HG03025 (cell line): ENCODE measurements at regions not wholly inside any gene's neighbourhood (a gene's known extent, or its start where the extent isn't known, plus 50 kb on each side); places are given as distances from the start of the nearest gene placed in this dataset.

ENCODE experiments used
- ATAC-seq: cut with Tn5 transposase; IDR thresholded peaks from one replicate; pipeline ENCODE4 v1.9.1; 2021; ENCODE audit warnings: mild to moderate bottlenecking, moderate library complexity; ENCODE audit not compliant: unreplicated experiment, low FRiP score

GRCh38 chr2:39532933-39533332 is 95.8 kb upstream of the MAP4K3 start:
- ATAC-seq, result no peak

- ATAC-seq, result no peak
Observed at GRCh38 chr2:39534095-39534711, 97.1 kb upstream of the MAP4K3 start.

GRCh38 chr2:39535636-39536185 is 98.6 kb upstream of the MAP4K3 start:
- ATAC-seq, result no peak

- no peak for ATAC-seq
Observed at GRCh38 chr2:39537150-39537549, 100.1 kb upstream of the MAP4K3 start.

GRCh38 chr2:39538718-39539117 is 101.6 kb upstream of the MAP4K3 start:
- ATAC-seq, result no peak

- ATAC-seq, result no peak
Observed at GRCh38 chr2:39540414-39540813, 103.3 kb upstream of the MAP4K3 start.

- no peak for ATAC-seq
Observed at GRCh38 chr2:39541011-39541930, 104.2 kb upstream of the MAP4K3 start.

GRCh38 chr2:39542523-39542922 is 105.4 kb upstream of the MAP4K3 start:
- no peak for ATAC-seq

- no peak for ATAC-seq
Observed at GRCh38 chr2:39545957-39546356, 108.9 kb upstream of the MAP4K3 start.

- ATAC-seq, result no peak
Observed at GRCh38 chr2:39546409-39546808, 109.3 kb upstream of the MAP4K3 start.

GRCh38 chr2:39546937-39547336 is 109.9 kb upstream of the MAP4K3 start:
- no peak for ATAC-seq

GRCh38 chr2:39547811-39548719 is 111.0 kb upstream of the MAP4K3 start:
- ATAC-seq, result no peak

GRCh38 chr2:39549000-39549399 is 111.9 kb upstream of the MAP4K3 start:
- no peak for ATAC-seq

GRCh38 chr2:39549718-39550464 is 112.8 kb upstream of the MAP4K3 start:
- ATAC-seq, result no peak

GRCh38 chr2:39550701-39551285 is 113.7 kb upstream of the MAP4K3 start:
- ATAC-seq, result no peak

GRCh38 chr2:39558906-39559305 is 106.8 kb upstream of the TMEM178A start:
- ATAC-seq, result no peak

- ATAC-seq, result no peak
Observed at GRCh38 chr2:39563572-39563971, 102.1 kb upstream of the TMEM178A start.

- ATAC-seq, result no peak
Observed at GRCh38 chr2:39567507-39567906, 98.2 kb upstream of the TMEM178A start.

GRCh38 chr2:39568116-39568515 is 97.6 kb upstream of the TMEM178A start:
- ATAC-seq, result no peak
